ENCODE measurements at regions not wholly inside any gene's neighbourhood (a gene's known extent, or its start where the extent isn't known, plus 50 kb on each side); places are given as distances from the start of the nearest gene placed in this dataset.

GRCh38 chr10:94062611-94063010 is 68.9 kb downstream of the PLCE1 start (continued):
- no peak for TF ChIP-seq ASH2L (IDR thresholded peaks at IDR 0.05; ENCODE audit: low read length)
- no peak for TF ChIP-seq RXRA (IDR thresholded peaks at IDR 0.05; ENCODE audit: insufficient read depth, low read depth, low read length)
- TF ChIP-seq BRCA1 (IDR thresholded peaks at IDR 0.05; ENCODE audit: low read depth, low read length): no peak
- TF ChIP-seq EGR1 (IDR thresholded peaks at IDR 0.05; ENCODE audit: borderline replicate concordance, low read depth, low read length): no peak
- TF ChIP-seq SP2 (IDR thresholded peaks at IDR 0.05; ENCODE audit: low read length): no peak
- TF ChIP-seq CTBP2 (IDR thresholded peaks at IDR 0.05; ENCODE audit: borderline replicate concordance, insufficient read depth, insufficient read length, low read length): no peak
- no peak for TF ChIP-seq HDAC6 (IDR thresholded peaks at IDR 0.05; ENCODE audit: low read depth, low read length)
- no peak for TF ChIP-seq POU5F1 (IDR thresholded peaks at IDR 0.05; ENCODE audit: low read depth, low read length)
- no peak for TF ChIP-seq NRF1 (IDR thresholded peaks at IDR 0.05; ENCODE audit: low read depth, low read length)
- no peak for TF ChIP-seq POLR2AphosphoS5 (IDR thresholded peaks at IDR 0.05; ENCODE audit: low read depth, low read length)

Data from H1 (cell line).